Neural cell (in vitro differentiated cells): ENCODE measurements at regions not wholly inside any gene's neighbourhood (a gene's known extent, or its start where the extent isn't known, plus 50 kb on each side); places are given as distances from the start of the nearest gene placed in this dataset.

Experiments used
- H2AFZ ChIP-seq: fragments of 200-600, 300-800 bp; sonication (generic), shearing (Covaris generic); 2 replicates; pipeline ENCODE4 v1.6.0; 2014; ENCODE audit warnings: low read depth, mild to moderate bottlenecking, antibody characterized with exemption, low read length, moderate library complexity
- H3F3A ChIP-seq: fragments of 200-600 bp; shearing (Covaris generic); 2 replicates; pipeline ENCODE4 v1.6.1; 2016; ENCODE audit warnings: mild to moderate bottlenecking, moderate library complexity, mixed read lengths, antibody characterized with exemption, low read length; ENCODE audit not compliant: insufficient read depth, poor library complexity, severe bottlenecking
- H3K27ac ChIP-seq: fragments of 200-600, 300-800 bp; sonication (generic), shearing (Covaris generic); 2 replicates; pipeline ENCODE4 v1.5.1; 2014; ENCODE audit warnings: mild to moderate bottlenecking, low read length, moderate library complexity
- H3K27me3 ChIP-seq: fragments of 300-800, 200-600 bp; sonication (generic), shearing (Covaris generic); 2 replicates; pipeline ENCODE4 v1.6.0; 2014; ENCODE audit warnings: mild to moderate bottlenecking, low read depth, low read length, moderate library complexity; ENCODE audit not compliant: insufficient read depth
- H3K36me3 ChIP-seq: fragments of 300-800, 200-600 bp; sonication (generic), shearing (Covaris generic); 2 replicates; pipeline ENCODE4 v1.5.1; 2014; ENCODE audit warnings: mild to moderate bottlenecking, antibody characterized with exemption, low read length, moderate library complexity; ENCODE audit not compliant: insufficient read depth
- H3K4me2 ChIP-seq: fragments of 300-800, 200-600 bp; sonication (generic), shearing (Covaris generic); 2 replicates; pipeline ENCODE4 v1.6.0; 2014; ENCODE audit warnings: mild to moderate bottlenecking, low read length
- H3K4me3 ChIP-seq: fragments of 300-800, 200-600 bp; sonication (generic), shearing (Covaris generic); 2 replicates; pipeline ENCODE4 v1.5.1; 2014; ENCODE audit warnings: mild to moderate bottlenecking, low read length, moderate library complexity
- H3K79me2 ChIP-seq: fragments of 200-600 bp; shearing (Covaris generic); replicated peaks from 2 replicates; pipeline ENCODE4 v1.6.0; 2014; ENCODE audit warnings: mild to moderate bottlenecking, low read length, moderate library complexity; ENCODE audit not compliant: insufficient read depth
- H3K9ac ChIP-seq: fragments of 300-800, 200-600 bp; sonication (generic), shearing (Covaris generic); 2 replicates; pipeline ENCODE4 v1.6.1; 2016; ENCODE audit warnings: mild to moderate bottlenecking, low read length, mixed read lengths
- H3K9me2 ChIP-seq: fragments of 200-600 bp; shearing (Covaris generic); 2 replicates; pipeline ENCODE4 v1.6.1; 2016; ENCODE audit warnings: mild to moderate bottlenecking, low read length, mixed read lengths; ENCODE audit not compliant: insufficient read depth
- H3K9me3 ChIP-seq: fragments of 200-600, 300-800 bp; sonication (generic), shearing (Covaris generic); 2 replicates; pipeline ENCODE4 v1.6.1; 2016; ENCODE audit warnings: mild to moderate bottlenecking, mixed run types, low read length, moderate library complexity, mixed read lengths
- H4K20me1 ChIP-seq: fragments of 200-600 bp; shearing (Covaris generic); 2 replicates; pipeline ENCODE4 v1.6.1; 2016; ENCODE audit warnings: mild to moderate bottlenecking, mixed run types; ENCODE audit not compliant: insufficient read depth
- CTCF ChIP-seq: fragments of 450-650 bp; IDR thresholded peaks from 2 replicates; pipeline ENCODE4 v1.5.1; 2014; ENCODE audit warnings: antibody characterized with exemption, mild to moderate bottlenecking, moderate library complexity; ENCODE audit not compliant: poor library complexity, severe bottlenecking
- EP300 ChIP-seq: fragments of 450-650 bp; conservative IDR thresholded peaks from 2 replicates; pipeline ENCODE4 v1.6.1; 2014; ENCODE audit warnings: antibody characterized with exemption, mild to moderate bottlenecking, moderate library complexity; ENCODE audit not compliant: poor library complexity, severe bottlenecking
- EZH2 ChIP-seq: fragments of 200-600, 300-800 bp; shearing (Covaris generic), sonication (generic); IDR thresholded peaks from 2 replicates; pipeline ENCODE4 v1.6.1; 2014; ENCODE audit warnings: antibody characterized with exemption, low read length, borderline replicate concordance, mild to moderate bottlenecking; ENCODE audit not compliant: insufficient read depth, poor library complexity, severe bottlenecking
- MXI1 ChIP-seq: fragments of 450-650 bp; conservative IDR thresholded peaks from 2 replicates; pipeline ENCODE4 v1.6.1; 2014; ENCODE audit warnings: antibody characterized with exemption, mild to moderate bottlenecking; ENCODE audit not compliant: poor library complexity, severe bottlenecking
- POLR2AphosphoS5 ChIP-seq: IDR thresholded peaks from 2 replicates; pipeline ENCODE4 v1.6.1; 2012
- RAD21 ChIP-seq: fragments of 450-650 bp; conservative IDR thresholded peaks from 2 replicates; pipeline ENCODE4 v1.6.1; 2014; ENCODE audit warnings: antibody characterized with exemption, mild to moderate bottlenecking, moderate library complexity
- REST ChIP-seq: IDR thresholded peaks from 2 replicates; pipeline ENCODE4 v1.6.1; 2012; ENCODE audit warnings: borderline replicate concordance
- SMC3 ChIP-seq: fragments of 450-650 bp; conservative IDR thresholded peaks from 2 replicates; pipeline ENCODE4 v1.6.1; 2014; ENCODE audit warnings: antibody characterized with exemption, mild to moderate bottlenecking, moderate library complexity; ENCODE audit not compliant: poor library complexity
- TAF1 ChIP-seq: IDR thresholded peaks from 2 replicates; pipeline ENCODE4 v1.6.1; 2012; ENCODE audit warnings: low read depth

- H3K4me3 ChIP-seq = no peak overlapping the region
- H3K36me3 ChIP-seq = no peaks in the 10 kb centered on the region
- TF ChIP-seq RAD21 (no peak), MXI1 (no peak), CTCF (no peak), TAF1 (no peak), EP300 (no peak), POLR2AphosphoS5 (no peak), EZH2 (no peak), SMC3 (no peak), REST (no peak)
- H3K79me2 ChIP-seq = no peaks in the 10 kb centered on the region
- no peak overlapping the region for H3K4me2 ChIP-seq
- no peaks in the 10 kb centered on the region for H4K20me1 ChIP-seq
- no peak overlapping the region for H3K27ac ChIP-seq
- H3K9me3 ChIP-seq = no peaks in the 10 kb centered on the region
- H3F3A ChIP-seq = peaks cover 5% of the 10 kb centered on the region
- no peaks in the 10 kb centered on the region for H3K9me2 ChIP-seq
- no peak overlapping the region for H2AFZ ChIP-seq
- H3K9ac ChIP-seq = no peak overlapping the region
- H3K27me3 ChIP-seq = no peaks in the 10 kb centered on the region
Observed at GRCh38 chr9:79390781-79391770, 180.7 kb upstream of the TLE4 start.

GRCh38 chr9:79395228-79395627, 176.5 kb upstream of the TLE4 start:
- Histone ChIP-seq H3F3A (peaks cover 6% of the 10 kb centered on the region), H3K9me3 (no peaks in the 10 kb centered on the region), H2AFZ (no peak overlapping the region), H3K4me3 (no peak overlapping the region), H3K9me2 (no peaks in the 10 kb centered on the region), H4K20me1 (no peaks in the 10 kb centered on the region), H3K9ac (no peak overlapping the region), H3K36me3 (no peaks in the 10 kb centered on the region), H3K4me2 (no peak overlapping the region), H3K79me2 (no peaks in the 10 kb centered on the region), H3K27me3 (no peaks in the 10 kb centered on the region), H3K27ac (no peak overlapping the region)
- TF ChIP-seq RAD21 (no peak), POLR2AphosphoS5 (no peak), CTCF (no peak), EP300 (no peak), REST (no peak), MXI1 (no peak), SMC3 (no peak), EZH2 (no peak), TAF1 (no peak)
